GM23338 (cell line): ENCODE measurements at regions not wholly inside any gene's neighbourhood (a gene's known extent, or its start where the extent isn't known, plus 50 kb on each side); places are given as distances from the start of the nearest gene placed in this dataset.

Experiments used
- CREB1 ChIP-seq: fragments of 250-450 bp; sonication (Bioruptor Pico); IDR thresholded peaks from 2 replicates; pipeline ENCODE4 v1.5.0; 2020; ENCODE audit warnings: low read depth, mild to moderate bottlenecking, moderate library complexity
- EZH2 ChIP-seq: fragments of 200-600 bp; sonication (generic); IDR thresholded peaks from one replicate; pipeline ENCODE4 v1.8.0; 2017; ENCODE audit warnings: antibody characterized with exemption, mild to moderate bottlenecking, low read depth; ENCODE audit not compliant: unreplicated experiment
- EZH2phosphoT487 ChIP-seq: fragments of 200-600 bp; sonication (generic); IDR thresholded peaks from one replicate; pipeline ENCODE4 v1.8.1; 2018; ENCODE audit warnings: antibody characterized with exemption; ENCODE audit not compliant: unreplicated experiment
- JUNB ChIP-seq: IDR thresholded peaks from one replicate; pipeline ENCODE4 v1.6.1; 2016; ENCODE audit warnings: antibody characterized with exemption; ENCODE audit not compliant: unreplicated experiment
- NANOG ChIP-seq: IDR thresholded peaks from 2 replicates; pipeline ENCODE4 v1.6.1; 2016; ENCODE audit warnings: antibody characterized with exemption, borderline replicate concordance
- POLR2AphosphoS5 ChIP-seq: IDR thresholded peaks from 2 replicates; pipeline ENCODE4 v1.6.1; 2016; ENCODE audit warnings: antibody characterized with exemption, low read depth
- ZNF114 ChIP-seq: fragments of 250-450 bp; sonication (Bioruptor Pico); IDR thresholded peaks from 2 replicates; pipeline ENCODE4 v1.5.0; 2020; ENCODE audit warnings: mild to moderate bottlenecking, moderate library complexity
- TF ChIP-seq, protein P1 (sequence below), 2 experiments: fragments of 200-600 bp in 1 of 2; sonication (generic) in 1 of 2; conservative IDR thresholded peaks; 2 replicates each; pipeline versions ENCODE4 v1.5.1 to v1.6.1; 2016 to 2017; ENCODE audit warnings: antibody characterized with exemption in 2 of 2, low read depth in 2 of 2, mild to moderate bottlenecking in 2 of 2, moderate library complexity in 1 of 2
- TF ChIP-seq, protein P2 (sequence below): IDR thresholded peaks from one replicate; pipeline ENCODE4 v1.6.1; 2018; ENCODE audit warnings: antibody characterized with exemption; ENCODE audit not compliant: unreplicated experiment
- TF ChIP-seq, protein P3 (sequence below): IDR thresholded peaks from 2 replicates; pipeline ENCODE4 v1.6.1; 2016; ENCODE audit warnings: antibody characterized with exemption

DNA sequence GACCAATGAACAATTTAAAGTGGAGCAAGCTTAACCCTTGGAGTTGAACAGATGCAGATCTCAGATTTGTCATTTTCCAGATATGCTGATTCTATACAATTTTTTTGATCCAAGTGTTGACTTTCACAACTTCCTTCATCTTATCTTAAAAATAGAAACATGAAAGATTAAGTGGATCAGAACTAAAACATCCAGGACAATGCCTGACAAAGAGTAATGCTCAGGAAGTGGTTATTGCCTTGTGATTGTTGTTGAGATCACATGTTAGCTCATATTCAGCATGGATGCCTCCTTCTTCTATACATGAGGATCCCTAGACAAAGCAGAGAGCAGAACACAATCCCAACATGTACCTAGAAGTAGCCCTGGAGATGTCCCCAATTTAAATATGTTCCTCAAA lies 160.9 kb downstream of the PPARGC1A start:
- TF ChIP-seq ZNF114 (CRISPR knock-in tag), result no peak
- no peak for TF ChIP-seq POLR2AphosphoS5
- TF ChIP-seq, protein P1, sequence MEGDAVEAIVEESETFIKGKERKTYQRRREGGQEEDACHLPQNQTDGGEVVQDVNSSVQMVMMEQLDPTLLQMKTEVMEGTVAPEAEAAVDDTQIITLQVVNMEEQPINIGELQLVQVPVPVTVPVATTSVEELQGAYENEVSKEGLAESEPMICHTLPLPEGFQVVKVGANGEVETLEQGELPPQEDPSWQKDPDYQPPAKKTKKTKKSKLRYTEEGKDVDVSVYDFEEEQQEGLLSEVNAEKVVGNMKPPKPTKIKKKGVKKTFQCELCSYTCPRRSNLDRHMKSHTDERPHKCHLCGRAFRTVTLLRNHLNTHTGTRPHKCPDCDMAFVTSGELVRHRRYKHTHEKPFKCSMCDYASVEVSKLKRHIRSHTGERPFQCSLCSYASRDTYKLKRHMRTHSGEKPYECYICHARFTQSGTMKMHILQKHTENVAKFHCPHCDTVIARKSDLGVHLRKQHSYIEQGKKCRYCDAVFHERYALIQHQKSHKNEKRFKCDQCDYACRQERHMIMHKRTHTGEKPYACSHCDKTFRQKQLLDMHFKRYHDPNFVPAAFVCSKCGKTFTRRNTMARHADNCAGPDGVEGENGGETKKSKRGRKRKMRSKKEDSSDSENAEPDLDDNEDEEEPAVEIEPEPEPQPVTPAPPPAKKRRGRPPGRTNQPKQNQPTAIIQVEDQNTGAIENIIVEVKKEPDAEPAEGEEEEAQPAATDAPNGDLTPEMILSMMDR (conservative IDR thresholded peaks at IDR 0.05; ENCODE audit: low read depth in 2 of 2), result no peak
- TF ChIP-seq EZH2phosphoT487, result no peak
- TF ChIP-seq JUNB, result no peak
- no peak for TF ChIP-seq EZH2
- no peak for TF ChIP-seq CREB1 (CRISPR knock-in tag)
- TF ChIP-seq, protein P2, sequence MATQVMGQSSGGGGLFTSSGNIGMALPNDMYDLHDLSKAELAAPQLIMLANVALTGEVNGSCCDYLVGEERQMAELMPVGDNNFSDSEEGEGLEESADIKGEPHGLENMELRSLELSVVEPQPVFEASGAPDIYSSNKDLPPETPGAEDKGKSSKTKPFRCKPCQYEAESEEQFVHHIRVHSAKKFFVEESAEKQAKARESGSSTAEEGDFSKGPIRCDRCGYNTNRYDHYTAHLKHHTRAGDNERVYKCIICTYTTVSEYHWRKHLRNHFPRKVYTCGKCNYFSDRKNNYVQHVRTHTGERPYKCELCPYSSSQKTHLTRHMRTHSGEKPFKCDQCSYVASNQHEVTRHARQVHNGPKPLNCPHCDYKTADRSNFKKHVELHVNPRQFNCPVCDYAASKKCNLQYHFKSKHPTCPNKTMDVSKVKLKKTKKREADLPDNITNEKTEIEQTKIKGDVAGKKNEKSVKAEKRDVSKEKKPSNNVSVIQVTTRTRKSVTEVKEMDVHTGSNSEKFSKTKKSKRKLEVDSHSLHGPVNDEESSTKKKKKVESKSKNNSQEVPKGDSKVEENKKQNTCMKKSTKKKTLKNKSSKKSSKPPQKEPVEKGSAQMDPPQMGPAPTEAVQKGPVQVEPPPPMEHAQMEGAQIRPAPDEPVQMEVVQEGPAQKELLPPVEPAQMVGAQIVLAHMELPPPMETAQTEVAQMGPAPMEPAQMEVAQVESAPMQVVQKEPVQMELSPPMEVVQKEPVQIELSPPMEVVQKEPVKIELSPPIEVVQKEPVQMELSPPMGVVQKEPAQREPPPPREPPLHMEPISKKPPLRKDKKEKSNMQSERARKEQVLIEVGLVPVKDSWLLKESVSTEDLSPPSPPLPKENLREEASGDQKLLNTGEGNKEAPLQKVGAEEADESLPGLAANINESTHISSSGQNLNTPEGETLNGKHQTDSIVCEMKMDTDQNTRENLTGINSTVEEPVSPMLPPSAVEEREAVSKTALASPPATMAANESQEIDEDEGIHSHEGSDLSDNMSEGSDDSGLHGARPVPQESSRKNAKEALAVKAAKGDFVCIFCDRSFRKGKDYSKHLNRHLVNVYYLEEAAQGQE, result no peak
- TF ChIP-seq, protein P3, sequence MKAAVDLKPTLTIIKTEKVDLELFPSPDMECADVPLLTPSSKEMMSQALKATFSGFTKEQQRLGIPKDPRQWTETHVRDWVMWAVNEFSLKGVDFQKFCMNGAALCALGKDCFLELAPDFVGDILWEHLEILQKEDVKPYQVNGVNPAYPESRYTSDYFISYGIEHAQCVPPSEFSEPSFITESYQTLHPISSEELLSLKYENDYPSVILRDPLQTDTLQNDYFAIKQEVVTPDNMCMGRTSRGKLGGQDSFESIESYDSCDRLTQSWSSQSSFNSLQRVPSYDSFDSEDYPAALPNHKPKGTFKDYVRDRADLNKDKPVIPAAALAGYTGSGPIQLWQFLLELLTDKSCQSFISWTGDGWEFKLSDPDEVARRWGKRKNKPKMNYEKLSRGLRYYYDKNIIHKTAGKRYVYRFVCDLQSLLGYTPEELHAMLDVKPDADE, result no peak
- no peak for TF ChIP-seq NANOG
